ENCODE measurements at regions not wholly inside any gene's neighbourhood (a gene's known extent, or its start where the extent isn't known, plus 50 kb on each side); places are given as distances from the start of the nearest gene placed in this dataset.

GRCh38 chr16:16774389-16774788 is 395.4 kb downstream of the NPIPA7 start:
- CTCF ChIA-PET: no interaction called here
- POLR2A ChIA-PET: no interaction called here

- CTCF ChIA-PET: no interaction called here
- POLR2A ChIA-PET: no interaction called here
These were observed 399.4 kb downstream of the NPIPA7 start for GRCh38 chr16:16778332-16778731.

- ChIA-PET POLR2A (no interaction called here), CTCF (no interaction called here)
These were observed 401.6 kb downstream of the NPIPA7 start for GRCh38 chr16:16780588-16780987.

- ChIA-PET POLR2A (no interaction called here), CTCF (no interaction called here)
These were observed 403.2 kb downstream of the NPIPA7 start for GRCh38 chr16:16782153-16782552.

- ChIA-PET CTCF (no interaction called here), POLR2A (no interaction called here)
These were observed 409.1 kb downstream of the NPIPA7 start for GRCh38 chr16:16788004-16788403.

- CTCF ChIA-PET: no interaction called here
- POLR2A ChIA-PET: no interaction called here
These were observed 411.7 kb downstream of the NPIPA7 start for GRCh38 chr16:16790597-16790996.

GRCh38 chr16:16791051-16791450 is 412.1 kb downstream of the NPIPA7 start:
- POLR2A ChIA-PET: no interaction called here
- CTCF ChIA-PET: no interaction called here

- ChIA-PET POLR2A (no interaction called here), CTCF (no interaction called here)
These were observed 418.3 kb downstream of the NPIPA7 start for GRCh38 chr16:16797239-16797638.

GRCh38 chr16:16798504-16798903 is 419.6 kb downstream of the NPIPA7 start:
- POLR2A ChIA-PET: no interaction called here

GRCh38 chr16:16805809-16806208 is 426.9 kb downstream of the NPIPA7 start:
- CTCF ChIA-PET: no interaction called here
- POLR2A ChIA-PET: no interaction called here

More at GRCh38 chr16:16798504-16798903, 419.6 kb downstream of the NPIPA7 start:
- CTCF ChIA-PET: no interaction called here

- CTCF ChIA-PET: no interaction called here
- POLR2A ChIA-PET: no interaction called here
These were observed 436.7 kb downstream of the NPIPA7 start for GRCh38 chr16:16815641-16816040.

GRCh38 chr16:16817196-16817595 is 438.3 kb downstream of the NPIPA7 start:
- CTCF ChIA-PET: no interaction called here

GRCh38 chr16:16821261-16821660 is 442.3 kb downstream of the NPIPA7 start:
- ChIA-PET POLR2A (no interaction called here), CTCF (no interaction called here)

More at GRCh38 chr16:16817196-16817595, 438.3 kb downstream of the NPIPA7 start:
- POLR2A ChIA-PET: no interaction called here

GRCh38 chr16:16828913-16829398 is 450.0 kb downstream of the NPIPA7 start:
- ChIA-PET POLR2A (no interaction called here), CTCF (no interaction called here)

GRCh38 chr16:16830401-16830800 is 451.5 kb downstream of the NPIPA7 start:
- ChIA-PET POLR2A (no interaction called here), CTCF (no interaction called here)

GRCh38 chr16:16830973-16831372 is 452.0 kb downstream of the NPIPA7 start:
- CTCF ChIA-PET: no interaction called here
- POLR2A ChIA-PET: no interaction called here

- ChIA-PET CTCF (no interaction called here), POLR2A (no interaction called here)
These were observed 454.2 kb downstream of the NPIPA7 start for GRCh38 chr16:16833165-16833564.

- POLR2A ChIA-PET: no interaction called here
- CTCF ChIA-PET: no interaction called here
These were observed 471.3 kb downstream of the NPIPA7 start for GRCh38 chr16:16850274-16850673.

- POLR2A ChIA-PET: no interaction called here
- CTCF ChIA-PET: no interaction called here
These were observed 478.1 kb downstream of the NPIPA7 start for GRCh38 chr16:16857012-16857411.

GRCh38 chr16:16857603-16858283 is 478.8 kb downstream of the NPIPA7 start:
- ChIA-PET CTCF (no interaction called here), POLR2A (no interaction called here)

- CTCF ChIA-PET: interaction anchor here (0.6 kb wide), 1 partner anchor 136 kb away, joined by 3 read pairs; no protein-coding TSS in a partner anchor
- POLR2A ChIA-PET: no interaction called here
These were observed 482.6 kb downstream of the NPIPA7 start for GRCh38 chr16:16861546-16861945.

- ChIA-PET CTCF (no interaction called here), POLR2A (no interaction called here)
These were observed 484.7 kb downstream of the NPIPA7 start for GRCh38 chr16:16863672-16864071.
